IPS DF 19.7 (cell line): ENCODE measurements at regions not wholly inside any gene's neighbourhood (a gene's known extent, or its start where the extent isn't known, plus 50 kb on each side); places are given as distances from the start of the nearest gene placed in this dataset.

Experiments used
- DNase-seq: peaks from one replicate; pipeline ENCODE4 v3.0.0-alpha.2; 2013; ENCODE audit warnings: low read depth, low spot score

DNA sequence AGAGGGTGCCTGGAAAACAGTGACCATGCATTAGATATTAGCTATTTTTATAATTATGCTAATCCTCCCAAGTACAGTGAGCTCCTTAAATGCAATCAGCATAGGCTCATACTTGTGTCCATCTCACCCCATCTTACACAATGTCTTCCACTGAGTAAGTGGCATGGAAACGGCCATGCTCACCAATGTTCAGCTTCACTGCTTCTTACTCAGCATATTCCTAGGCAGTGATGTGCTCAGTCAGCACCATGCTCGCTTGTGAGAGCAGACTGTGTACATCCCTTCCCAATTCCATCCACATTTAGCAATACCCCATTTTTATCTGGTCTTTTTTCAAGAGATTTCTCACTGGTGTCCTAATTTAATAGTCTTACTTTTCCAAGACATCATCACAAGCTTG lies 454.8 kb upstream of the SOX9 start:
- DNase-seq, result no peak

GRCh38 chr17:71667661-71668060 lies 453.2 kb upstream of the SOX9 start:
- DNase-seq, result no peak

GRCh38 chr17:71668807-71669206 lies 452.0 kb upstream of the SOX9 start:
- DNase-seq, result no peak

- no peak for DNase-seq
These were observed 443.4 kb upstream of the SOX9 start for GRCh38 chr17:71677439-71677838.

DNA sequence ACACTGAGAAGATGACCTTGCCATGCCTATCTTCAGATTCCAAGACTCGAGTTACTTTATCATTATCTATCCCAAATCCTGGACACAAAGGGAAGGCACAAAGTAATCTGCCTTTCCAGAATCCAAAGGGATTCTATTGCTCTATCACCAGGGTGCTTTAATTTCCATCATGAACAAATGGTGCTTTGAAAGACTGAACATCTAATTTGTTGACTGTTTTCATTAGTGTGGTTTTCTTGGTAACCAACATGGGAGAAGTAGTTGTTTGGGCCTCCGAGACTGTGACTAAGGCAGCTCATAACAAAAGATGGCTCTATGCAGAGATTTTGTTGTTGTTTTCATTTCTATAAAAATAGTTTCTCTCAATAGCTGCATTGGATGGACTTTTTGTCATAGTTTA lies 441.0 kb upstream of the SOX9 start:
- DNase-seq, result no peak

DNA sequence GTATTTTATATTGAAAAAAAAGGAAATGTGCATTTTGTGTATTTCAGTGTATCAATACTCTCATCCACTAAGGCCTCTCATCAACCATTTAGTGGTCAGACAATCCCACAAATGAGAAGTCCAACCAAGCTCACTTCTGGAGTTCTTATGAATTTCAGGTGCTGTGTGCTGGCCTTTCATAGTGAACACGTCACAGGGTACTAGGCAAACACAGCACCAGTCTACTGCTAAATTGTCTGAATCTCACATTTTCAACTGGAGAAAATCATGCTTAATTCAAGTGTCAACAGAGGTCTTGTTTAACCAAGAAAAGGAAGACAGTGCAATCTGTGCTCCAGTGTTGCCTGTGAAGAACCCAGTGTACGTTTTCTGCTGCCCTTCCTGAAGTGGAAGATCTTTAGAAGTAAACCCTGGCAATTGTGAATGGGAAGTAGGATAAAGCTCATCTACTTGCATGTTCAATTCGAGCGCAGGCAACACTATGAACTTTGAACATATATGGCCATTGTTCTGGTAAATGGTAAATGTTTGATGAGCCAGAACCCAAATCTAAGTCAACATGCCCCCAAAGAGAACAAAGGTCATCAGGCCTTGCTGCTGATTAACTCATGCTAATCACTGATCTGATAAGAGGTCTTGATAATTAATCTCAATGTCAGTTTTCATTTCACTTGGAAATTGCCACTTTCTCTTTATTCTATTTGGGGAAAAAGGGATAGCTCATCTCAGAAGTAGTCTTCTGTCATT lies 439.2 kb upstream of the SOX9 start:
- no peak for DNase-seq

- no peak for DNase-seq
These were observed 438.7 kb upstream of the SOX9 start for GRCh38 chr17:71682174-71682494.

GRCh38 chr17:71689782-71690181 lies 431.0 kb upstream of the SOX9 start:
- no peak for DNase-seq

DNA sequence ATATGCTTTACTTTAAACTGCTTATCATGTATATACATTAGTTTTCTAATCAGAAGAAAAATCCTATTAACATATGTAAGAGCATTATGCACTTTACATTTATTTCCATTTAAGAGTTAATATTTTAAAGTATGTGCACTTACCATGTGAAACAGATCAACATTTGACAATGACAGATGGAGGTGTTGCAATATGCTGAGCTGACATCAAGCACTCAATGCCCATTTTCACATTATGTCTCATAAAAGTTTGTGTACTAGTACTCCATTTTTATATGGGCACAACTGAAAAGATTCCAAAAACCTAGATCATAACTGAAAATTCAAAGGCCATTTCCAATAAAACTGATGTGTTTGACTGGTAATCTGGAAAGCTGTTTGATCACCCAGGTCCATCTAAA lies 420.9 kb upstream of the SOX9 start:
- DNase-seq, result no peak

- no peak for DNase-seq
These were observed 417.1 kb upstream of the SOX9 start for GRCh38 chr17:71703701-71704100.

DNA sequence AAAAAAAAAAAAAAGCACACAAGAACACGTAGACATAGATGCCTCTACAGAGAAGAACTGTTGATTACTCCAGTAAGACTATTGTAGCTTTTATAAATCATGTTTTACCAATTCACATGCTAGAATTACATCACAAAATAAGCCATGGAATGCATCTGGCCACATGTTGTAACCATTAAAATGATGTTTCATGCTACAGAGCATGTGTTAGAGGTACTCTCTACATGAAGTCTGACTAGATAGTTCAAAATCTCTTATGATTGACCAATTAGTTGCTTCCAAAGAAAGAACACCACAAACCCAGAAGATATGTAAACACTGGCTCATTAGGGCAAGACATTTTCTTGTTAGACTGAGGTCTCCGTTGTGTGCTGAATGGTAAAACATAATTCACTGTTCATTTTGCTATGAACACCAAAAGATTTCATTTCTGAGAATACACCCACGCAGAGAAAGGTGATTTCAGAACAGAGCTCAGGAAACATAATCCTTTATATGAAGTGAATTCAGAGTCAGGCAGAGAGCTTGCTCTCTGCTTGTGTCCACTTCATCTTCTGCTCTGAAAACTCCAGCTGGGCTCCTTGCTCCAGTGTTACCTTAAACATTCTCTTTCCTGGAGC lies 411.4 kb upstream of the SOX9 start:
- DNase-seq, result no peak

DNA sequence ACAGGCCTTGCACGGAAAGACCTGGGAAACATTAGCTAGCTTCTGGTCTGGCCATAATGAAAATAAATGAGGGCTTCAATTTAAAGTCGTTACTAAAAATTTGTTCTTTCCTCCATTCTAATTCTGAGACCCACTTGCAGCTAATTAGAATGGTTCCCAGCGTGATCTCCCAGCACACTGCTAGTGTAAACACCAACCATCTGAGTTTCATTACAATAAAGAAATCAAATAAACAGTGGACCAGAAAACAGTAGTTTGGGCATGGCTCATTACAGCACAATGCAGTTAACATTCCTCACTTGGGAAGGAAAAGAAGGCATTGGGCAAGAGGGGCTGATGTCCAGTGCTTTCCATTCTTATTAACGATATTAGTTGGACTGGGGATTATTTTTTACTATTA lies 410.9 kb upstream of the SOX9 start:
- no peak for DNase-seq

- no peak for DNase-seq
These were observed 410.0 kb upstream of the SOX9 start for GRCh38 chr17:71710816-71711215.

DNA sequence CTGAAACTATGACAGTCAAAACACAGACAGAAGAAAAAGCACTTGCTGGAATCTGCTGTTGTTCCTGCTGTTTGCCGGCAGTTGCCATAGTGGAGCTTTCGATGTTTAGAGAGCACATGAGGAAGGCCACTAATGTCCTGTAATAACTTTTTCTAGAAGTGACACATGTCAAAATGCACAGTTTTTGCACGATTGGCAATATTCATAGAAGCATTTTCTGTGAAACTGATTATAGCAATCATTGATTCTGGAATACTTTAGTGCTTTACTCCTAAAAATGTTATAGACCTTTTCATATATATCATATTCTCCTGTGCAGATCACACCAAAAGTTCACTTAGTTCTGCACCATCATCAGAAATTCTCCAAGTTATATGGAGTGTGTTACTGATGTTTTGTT lies 407.0 kb upstream of the SOX9 start:
- no peak for DNase-seq

DNA sequence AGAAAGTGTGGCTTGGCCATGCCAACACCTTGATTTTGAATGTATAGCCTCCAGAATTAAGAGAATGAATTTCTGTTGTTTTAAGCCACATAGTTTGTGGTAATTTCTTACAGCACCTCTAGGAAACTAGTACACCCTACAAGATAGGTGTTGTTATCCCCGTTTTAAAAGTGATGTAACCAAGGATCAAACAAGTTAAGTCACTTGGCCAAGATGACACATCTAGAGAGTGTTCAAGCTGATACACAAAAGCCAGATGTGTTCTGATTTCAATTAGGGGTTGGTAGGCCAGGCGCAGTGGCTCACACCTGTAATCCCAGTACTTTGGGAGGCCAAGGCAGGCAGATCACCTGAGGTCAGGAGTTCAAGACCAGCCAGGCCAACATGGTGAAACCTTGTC lies 396.5 kb upstream of the SOX9 start:
- no peak for DNase-seq

DNA sequence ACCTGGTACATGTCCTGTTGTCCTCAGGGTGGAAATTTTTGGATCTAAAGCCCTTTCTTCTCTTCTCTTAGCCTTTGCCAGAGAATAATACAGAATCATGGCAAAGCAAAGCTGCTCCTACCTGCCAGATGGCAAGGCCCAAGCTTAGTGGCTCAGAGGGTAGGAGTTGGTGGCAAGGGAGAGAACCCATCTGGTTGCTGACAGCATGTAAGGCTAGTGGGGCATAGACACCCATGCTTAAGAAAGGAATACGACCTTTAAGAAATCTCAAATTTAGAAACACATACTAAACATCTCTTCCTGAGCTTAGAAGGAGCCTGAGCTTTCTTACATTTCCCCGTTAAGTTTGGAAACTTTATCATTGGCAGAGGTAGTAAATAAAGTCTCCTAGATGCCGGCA lies 395.0 kb upstream of the SOX9 start:
- DNase-seq, result no peak

DNA sequence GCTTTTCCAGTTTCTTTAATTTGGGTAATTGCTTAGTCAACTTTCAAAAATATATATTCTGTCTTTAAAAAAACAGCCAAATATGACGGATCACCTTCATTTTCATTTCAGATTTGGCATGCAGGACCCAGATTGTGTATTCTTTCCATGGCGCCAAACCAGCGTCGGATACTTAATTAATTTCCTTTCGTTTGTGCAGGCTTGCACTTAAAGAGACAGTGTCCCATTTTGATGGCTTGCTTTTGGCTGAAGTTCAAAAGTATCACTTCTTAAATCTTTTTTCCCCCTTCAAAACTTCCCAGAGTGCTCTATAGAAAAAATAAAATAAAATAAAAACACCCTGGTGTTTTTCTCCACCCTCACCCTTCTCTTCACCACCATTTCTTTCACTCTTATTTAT lies 394.5 kb upstream of the SOX9 start:
- DNase-seq, result no peak

DNA sequence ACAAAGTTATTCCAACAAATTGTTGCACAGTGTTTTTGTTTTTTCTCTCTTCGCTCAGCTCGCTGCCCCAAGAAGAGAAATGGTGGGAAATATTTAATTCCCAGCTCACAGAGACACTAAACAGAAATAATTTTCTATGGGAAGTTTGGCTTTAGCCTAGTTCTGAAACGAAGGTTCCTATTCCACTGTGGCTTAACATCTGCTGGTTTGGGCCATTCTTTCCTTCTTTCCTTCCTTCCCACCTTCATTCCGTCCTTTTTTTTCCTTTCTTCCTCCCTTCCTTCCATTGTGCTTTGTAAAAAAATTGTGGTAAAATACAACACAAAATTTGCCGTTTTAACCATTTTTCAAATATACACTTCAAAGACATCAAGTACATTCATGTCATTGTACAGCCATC lies 393.5 kb upstream of the SOX9 start:
- DNase-seq, result no peak

GRCh38 chr17:71727723-71728122 lies 393.1 kb upstream of the SOX9 start:
- no peak for DNase-seq

- DNase-seq, result no peak
These were observed 389.9 kb upstream of the SOX9 start for GRCh38 chr17:71730871-71731270.

- DNase-seq, result no peak
These were observed 384.9 kb upstream of the SOX9 start for GRCh38 chr17:71735893-71736292.

DNA sequence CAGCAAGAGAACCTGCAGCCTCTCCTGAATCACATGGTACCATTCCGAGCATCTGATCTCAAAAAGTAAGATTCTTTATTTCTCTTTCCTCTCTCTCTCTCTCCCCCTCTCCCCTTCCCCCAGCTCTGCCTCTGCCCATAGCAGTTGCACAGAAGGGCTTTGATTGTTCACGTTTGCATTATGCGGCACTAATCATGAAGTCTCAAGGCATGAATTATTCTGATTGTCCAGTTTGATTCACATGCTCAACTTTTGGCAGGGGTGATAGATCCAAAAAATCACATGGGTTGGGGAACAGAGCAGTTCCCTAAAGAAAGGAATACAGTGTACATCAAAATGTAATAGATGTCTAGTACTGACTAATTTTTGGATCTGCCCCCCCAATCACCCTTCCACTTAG lies 380.0 kb upstream of the SOX9 start:
- DNase-seq, result no peak

DNA sequence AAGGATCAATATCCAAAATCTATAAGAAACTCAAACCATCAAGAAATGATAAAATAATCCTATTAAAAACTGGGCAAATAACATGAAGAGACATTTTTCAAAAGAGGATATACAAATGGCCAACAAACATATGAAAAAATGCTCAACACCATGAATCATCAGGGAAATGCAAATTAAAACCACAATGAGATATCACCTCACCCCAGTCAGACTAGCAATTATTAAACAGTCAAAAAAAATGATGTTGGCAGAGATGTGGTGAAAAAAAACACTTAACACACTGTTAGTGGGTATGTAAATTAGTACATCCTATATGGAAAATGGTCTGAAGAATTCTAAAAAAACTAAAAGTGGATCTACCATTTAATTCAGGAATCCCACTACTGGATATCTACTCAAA lies 379.0 kb upstream of the SOX9 start:
- no peak for DNase-seq

GRCh38 chr17:71748872-71749271 lies 371.9 kb upstream of the SOX9 start:
- DNase-seq, result no peak
